NCI-H82 (cell line): ENCODE measurements at regions not wholly inside any gene's neighbourhood (a gene's known extent, or its start where the extent isn't known, plus 50 kb on each side); places are given as distances from the start of the nearest gene placed in this dataset.
A peak's percentile ranks its signal among the peaks of the same experiment; 100 is the strongest.
"Not testable (repeated sequence)": the region's sequence is repeated elsewhere in the genome, so short reads cannot be mapped to it uniquely, and the experiment has no call there.

Experiments
- DNase-seq: peaks from one replicate; lab custom pipeline; 2025; lab: John Stamatoyannopoulos, UW

DNA sequence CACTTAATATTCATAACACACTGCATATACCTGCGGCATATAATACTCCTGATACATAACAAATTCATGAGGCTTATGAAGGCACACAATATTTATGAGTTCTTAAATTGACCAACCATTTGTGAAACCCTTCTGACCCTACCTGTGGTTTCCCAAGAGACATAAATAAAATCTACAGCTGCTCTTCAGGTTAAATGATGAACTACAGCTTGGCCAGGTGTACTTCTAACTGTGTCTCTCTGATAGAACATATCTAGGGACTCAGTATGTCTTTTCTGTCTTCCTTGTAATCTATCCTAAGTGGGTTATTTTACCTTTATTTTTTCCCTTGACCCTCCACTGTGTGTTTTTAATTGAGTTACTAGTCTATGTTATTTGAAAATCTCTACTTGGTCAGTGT is 189.9 kb upstream of the UFM1 start:
- no peak for DNase-seq

DNA sequence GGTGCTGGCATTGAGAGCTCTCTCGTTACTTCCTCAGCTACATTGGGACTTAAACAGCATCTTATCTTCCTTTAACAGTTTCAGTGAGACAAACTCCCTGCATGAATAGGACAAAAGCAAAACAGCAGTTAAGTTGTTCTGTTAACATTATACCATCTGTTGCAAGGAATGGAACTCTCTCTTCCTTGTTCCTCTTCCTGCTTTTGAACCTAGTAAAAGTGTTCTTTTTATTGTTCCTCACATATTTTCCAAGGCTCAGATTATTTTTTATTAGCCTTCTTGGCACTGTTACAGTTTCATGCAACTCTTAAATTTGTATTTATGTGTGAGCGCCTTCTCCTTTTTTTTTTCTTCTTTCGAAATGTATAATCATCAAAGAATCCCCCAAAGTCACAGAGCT is 202.6 kb upstream of the UFM1 start:
- DNase-seq: no peak

DNA sequence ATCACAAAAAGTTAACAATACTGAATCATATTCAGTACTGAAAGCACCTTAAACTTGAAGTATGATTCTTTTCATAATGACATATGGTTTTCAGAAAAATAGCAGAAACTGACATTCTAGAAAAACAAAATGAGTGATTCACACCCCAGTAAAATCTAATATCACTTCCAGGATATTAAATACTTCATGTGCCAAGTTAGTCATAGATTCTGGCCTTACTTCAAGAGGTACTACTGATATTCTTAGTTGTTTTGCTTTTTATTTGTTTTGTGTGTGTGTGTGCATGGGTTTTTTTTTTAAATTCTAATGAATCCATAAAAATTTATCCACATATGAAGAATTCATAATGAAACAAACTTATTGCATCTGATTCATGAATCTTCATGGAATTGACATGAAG is 207.9 kb upstream of the UFM1 start:
- no peak for DNase-seq

DNA sequence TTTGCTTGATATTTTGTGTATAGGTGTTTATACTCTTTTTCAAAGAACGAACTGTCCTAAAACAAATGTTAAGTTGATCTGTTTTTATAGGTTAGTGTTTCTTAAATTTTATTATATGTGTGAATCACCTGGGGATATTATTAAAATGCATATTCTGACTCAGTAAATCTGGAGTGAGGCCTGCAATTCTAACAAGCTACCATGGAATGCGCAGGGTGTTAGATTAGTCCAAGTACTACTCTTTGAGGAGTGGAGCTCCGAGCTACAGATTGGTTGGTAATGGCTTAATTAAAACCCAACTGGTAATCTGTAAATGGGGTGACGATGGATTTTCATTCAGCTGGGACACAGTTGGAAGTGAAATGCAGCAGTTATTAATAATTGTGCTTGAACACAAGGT is 214.1 kb upstream of the UFM1 start:
- peak; percentile 4 for DNase-seq

DNA sequence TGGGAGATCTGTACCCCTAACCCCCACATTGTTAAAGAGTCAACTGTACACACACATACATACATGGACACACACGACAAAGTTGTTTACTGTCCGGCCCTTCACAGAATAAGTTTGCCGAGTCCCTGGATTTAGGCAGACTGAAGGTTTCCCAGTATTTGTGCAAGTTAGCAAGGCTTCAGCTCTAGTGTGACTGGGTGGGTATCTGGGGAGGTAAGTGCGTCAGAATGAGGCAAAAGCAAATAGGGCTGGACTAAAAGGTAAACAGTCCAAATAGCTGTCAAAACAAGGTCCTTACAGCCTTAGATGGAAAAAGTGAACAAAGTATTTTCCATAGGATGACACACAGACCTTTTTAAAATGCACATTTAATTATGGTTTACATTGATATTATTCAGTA is 228.4 kb upstream of the UFM1 start:
- DNase-seq: no peak

DNA sequence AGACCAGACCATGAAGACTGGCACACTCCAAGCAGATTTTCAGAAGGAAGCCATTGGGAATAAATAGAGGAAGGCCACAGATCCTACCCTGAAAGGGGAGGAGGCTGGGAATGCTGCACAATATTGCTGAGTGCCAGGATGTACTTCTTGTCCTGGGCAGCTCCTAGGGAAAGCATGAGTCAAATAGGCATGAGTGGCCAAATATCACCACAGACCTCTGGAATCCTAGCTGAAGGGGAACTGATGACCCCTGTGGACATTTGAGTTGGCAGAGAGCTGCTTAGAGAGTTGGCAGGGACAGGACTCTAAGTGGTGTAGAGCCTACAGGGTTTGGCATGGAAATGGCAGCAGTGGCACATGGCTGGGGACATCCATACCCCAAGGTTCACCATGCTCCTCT is 234.3 kb upstream of the TRPC4 start:
- DNase-seq: no peak

DNA sequence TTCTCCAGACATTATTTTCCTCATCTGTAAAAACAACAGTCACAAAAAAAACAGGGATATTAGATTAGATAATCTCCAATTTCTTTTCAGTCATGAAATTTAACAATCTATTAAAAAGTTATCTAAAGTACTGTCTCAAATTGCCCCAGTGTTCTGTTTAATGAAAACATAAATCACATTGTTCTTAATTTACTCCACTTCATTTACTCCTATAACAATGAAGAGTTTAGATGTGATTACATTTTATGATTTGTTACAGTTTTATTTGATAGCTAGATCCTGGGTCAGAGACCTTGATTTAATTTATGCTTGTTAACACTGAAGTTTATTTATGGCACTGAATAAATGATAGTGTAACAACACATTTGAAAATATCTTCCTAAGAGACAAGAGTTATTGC is 230.2 kb upstream of the TRPC4 start:
- no peak for DNase-seq

DNA sequence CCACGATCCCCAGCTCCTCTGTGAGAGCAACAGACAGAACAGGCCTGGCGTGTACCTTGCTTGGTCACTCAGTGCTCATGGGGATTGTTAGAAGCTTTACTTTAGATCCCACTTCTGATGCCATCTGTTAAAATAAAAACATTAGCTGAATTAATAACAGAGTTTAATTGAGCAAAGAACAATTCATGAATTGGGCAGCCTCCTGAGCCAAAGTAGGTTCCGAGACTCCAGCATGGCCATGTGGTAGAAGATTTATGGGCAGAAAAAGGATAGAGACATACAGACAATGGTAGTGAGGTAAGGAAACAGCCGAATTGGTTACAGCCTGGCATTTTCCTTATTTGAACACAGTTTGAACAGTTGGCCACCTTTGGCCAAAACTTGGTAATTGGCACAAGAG is 223.9 kb upstream of the TRPC4 start:
- no peak for DNase-seq

DNA sequence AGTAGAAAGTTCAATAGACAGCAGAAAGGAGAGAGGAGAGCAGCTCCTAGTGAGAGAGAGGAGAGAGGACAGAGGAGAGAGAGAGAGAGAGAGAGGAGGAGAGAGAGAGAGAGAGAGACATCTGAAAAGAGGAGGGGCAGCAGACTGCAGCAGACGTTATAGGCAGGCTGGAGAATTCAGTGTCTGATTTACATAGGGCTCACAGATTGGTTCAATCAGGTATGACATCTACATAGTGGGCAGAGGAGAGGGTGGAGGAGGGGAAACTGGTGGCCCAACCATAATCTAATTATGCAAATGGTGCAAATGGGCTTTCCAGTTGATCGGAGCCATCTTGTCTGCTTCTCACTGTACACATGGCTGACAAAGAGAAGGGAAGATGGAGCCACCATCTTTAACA is 221.3 kb upstream of the TRPC4 start:
- peak; percentile 87 for DNase-seq

DNA sequence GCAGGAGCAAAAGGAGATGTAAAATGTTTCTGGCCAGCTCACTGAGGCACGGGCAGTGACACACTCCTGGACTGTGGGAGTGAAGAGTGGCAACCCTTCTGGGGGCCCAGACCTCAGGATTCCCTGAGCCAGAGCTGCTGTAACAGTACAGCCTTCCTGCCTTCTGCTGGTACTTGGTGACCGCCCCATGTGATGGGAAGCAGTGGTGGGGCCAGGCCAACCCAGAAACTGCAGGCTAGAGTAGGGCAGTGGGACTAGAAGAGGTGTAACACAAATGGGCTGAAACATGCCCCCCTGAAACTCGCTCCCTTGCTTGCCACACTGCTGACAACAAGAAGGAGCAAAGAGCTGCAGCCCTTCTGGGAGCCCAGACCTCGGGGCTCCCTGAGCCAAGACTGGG is 217.1 kb upstream of the TRPC4 start:
- DNase-seq: no peak

DNA sequence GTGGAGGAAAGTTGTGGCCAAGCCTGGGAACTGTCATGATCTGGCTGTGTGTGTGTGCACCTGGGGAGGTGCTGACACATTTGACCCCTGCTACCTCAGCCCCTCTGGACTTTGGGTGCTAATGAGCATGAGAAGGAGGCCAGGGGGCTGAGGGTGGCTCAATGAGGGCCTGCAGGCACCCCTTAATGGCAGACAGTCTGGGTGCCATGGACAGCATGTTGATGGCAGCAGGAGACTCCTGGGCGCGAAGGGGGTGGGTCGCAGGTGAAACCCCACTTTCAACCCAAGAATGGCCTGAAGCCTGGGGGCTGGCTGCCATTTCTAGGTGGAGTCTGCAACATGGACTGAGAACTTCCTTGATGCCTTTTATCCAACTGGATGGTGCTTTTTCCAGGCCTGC is 216.4 kb upstream of the TRPC4 start:
- DNase-seq: no peak

DNA sequence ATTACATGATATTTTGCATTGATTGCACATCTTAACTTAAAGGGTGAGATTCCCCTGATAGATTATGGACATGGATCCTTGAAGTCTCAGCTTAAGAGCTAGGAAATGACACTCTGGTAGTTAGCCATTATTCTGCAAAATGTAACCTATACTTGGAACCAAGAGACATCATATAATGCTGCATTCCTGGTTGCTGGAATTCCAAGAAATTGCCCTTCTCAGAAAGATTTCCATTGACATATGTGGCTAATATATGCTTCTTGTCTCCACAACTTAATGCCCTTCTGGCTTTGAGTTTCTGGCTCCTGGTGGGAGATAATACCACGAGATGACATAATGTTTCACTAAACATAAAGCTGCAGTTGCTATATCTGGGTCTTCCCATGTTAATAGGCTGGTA is 204.4 kb upstream of the TRPC4 start:
- DNase-seq: no peak

DNA sequence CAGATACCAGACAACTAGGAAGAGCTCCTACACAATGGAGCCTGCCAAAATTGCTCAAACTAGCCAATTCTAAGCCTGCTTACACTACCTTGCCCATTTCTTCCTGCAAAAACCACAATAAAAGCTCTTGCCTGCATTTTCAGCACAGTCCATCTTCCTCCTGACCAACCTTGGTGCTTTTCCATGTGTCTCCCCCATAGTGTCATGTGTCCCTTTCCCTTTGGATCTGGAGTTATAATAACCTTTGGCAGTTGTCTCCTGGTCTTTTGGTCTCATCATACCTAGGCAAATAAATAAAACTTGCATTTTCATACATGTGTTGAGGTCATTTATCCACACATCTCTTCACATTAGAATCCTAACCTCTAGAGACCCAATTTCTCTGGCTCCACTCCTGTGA is 203.1 kb upstream of the TRPC4 start:
- no peak for DNase-seq

DNA sequence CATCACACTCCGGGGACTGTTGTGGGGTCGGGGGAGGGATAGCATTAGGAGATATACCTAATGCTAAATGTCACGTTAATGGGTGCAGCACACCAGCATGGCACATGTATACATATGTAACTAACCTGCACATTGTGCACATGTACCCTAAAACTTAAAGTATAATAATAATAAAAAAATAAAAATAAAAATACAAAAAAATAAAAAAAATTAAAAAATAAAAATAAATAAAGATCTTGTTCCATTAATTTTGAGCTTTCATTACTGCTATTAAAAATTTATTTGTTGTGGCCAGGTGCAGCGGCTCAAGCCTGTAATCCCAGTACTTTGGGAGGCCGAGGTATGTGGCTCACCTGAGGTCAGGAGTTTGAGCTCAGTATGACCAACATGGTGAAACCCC is 201.8 kb upstream of the TRPC4 start:
- DNase-seq: not testable (repeated sequence)

DNA sequence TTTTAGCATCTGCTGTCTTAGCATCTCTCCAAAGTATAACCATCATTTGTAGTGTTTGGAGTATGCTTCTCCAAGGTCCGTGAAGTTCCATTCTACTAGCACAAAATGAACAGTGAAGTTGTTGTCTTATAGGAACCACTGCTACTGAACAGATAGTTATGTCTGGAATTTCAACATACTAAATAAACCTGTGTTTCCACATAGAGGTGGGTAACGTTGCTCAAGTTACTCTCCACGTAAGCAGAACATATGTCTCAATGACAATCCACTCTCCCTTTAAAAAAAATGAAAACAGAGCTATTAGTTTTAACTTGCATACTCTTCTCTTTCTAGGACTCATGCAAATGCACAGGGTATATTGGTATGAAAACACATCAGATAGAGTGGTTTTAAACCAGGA is 184.3 kb upstream of the TRPC4 start:
- no peak for DNase-seq

DNA sequence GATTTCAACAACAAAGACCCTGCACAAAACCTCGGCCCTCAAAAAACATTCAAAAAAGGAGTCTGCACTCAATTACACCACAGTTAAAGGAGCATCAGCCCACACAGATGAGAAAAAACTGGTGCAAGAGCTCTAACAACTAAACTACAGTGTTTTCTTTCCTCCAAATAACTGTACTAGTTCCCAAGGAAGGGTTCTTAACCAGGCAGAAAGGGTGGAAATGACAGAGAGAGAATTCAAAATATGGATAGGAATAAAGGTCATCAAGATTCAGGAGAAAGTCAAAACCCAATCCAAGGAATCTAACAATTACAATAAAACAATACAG is 176.4 kb upstream of the TRPC4 start:
- no peak for DNase-seq

DNA sequence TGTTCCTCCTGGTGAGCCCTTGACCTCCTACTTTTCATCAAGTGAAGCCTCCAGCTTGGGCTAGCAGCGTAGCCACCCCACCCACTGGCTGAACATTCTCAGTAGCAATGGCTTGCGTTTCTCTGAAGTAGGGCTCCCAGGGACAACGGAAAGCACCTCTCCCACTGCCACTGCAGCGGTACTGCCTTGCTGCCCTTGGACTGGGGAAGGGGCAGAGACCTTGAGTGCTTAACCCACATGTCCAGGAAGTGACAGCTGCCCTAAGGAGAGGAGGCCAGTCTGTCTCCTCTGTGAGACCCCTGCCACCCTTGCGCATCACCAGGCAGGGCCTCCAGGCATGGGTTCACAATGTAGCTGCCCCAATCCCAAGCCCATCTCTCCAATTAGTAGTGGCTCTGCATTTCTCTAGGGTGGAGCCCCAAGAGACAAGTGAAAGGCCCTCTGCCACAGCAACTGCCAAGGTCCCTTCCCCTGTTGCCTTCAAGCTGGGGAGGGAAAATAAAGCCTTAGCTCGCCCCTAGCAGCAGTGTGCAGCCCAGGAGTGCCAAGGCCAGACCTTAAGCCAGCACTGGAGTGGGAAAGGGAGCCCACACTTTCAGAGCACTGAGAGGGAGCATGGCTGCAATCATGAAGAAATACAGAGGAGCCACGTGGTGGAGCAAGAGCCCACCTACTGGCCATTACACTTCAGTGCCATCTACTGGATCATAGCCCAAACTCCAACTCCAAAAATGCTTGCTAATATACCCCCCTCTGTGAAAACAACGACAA is 175.9 kb upstream of the TRPC4 start:
- DNase-seq: peak; percentile 79

DNA sequence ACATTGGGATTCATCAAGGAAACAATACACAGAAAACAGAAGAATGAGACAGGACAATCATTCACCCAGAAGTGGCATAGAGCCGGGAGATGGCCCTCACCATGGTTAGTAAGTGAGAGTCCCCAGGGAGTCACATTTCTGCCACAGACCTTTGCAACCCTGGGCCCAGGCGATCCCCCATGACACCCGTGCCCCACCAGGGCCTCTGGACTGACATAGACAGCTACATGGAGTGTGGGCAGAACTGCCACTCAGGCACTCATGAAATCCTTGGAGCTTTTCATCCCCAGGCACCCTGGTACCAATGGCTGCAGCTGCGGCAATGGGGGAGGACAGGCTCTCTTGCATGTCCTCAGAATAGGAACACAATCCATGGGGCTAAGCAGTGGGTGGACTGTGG is 174.5 kb upstream of the TRPC4 start:
- DNase-seq: no peak

DNA sequence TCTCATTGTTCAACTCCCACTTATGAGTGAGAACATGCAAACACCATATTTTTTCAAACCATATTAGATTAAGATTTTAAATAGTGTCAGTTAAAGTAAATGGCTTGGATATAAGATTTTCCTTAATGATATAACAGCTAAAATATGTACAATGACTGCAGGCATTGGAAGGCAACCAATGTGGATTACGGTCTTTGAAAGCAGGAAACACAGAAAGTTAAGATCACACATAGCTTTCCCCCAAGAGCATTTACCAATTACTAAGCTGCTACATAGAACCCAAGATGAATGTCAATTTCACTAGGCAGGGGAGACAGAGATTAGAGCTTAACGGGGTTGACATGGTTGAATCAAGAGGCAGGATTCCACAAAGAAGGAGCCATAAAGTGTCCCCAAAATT is 173.2 kb upstream of the TRPC4 start:
- no peak for DNase-seq

DNA sequence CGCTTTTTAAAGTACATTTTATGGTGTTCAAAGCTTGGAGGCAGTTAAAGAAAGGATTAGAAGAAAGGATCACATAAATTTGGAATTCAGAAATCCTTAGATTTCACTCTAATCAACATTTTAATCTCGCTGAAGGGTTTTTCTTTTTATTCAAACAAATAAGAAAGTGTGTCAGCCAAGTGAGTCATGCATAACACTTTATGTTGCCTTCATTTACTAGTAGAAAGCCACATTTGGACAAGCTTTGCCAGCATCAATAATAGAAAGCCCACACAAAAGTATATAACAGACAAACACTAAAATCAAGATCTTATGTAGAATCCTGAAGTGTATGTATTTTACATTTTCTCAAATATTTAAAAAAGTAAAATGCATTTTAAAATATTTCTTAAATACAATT is 154.9 kb upstream of the TRPC4 start:
- no peak for DNase-seq

DNA sequence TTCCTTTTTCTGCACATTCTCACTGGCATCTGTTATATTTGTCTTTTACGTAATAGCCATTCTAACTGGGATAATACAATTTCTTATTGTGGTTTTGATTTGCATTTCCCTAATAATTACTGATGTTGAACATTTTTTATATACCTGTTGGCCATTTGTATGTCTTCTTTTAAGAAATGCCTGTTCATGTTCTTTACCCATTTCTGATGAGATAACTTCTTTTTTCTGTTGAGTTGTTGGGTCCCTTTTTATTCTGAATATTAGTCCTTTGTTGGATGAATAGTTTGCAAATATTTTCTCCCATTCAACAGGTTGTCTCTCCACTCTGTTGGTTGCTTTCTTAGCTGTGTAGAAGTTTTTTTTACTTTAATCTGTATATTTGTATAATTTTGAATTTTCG is 147.7 kb upstream of the TRPC4 start:
- no peak for DNase-seq

DNA sequence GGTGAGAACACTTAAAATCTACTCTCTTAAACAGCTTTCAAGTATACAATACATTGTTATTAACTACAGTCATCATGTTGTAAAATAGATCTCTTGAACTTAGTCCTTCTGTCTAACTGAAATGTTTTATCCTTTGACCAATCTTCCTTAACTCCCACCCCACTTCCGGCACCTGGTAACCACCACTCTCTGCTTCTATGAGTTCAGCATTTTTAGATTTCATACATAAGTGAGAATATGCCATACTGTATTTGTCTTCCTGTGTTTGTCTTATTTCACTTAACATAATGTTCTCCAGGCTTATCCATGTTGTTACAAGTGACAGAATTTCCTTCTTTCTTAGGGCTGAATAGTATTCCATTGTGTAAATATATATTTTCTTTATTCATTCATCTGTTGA is 144.1 kb upstream of the TRPC4 start:
- no peak for DNase-seq

DNA sequence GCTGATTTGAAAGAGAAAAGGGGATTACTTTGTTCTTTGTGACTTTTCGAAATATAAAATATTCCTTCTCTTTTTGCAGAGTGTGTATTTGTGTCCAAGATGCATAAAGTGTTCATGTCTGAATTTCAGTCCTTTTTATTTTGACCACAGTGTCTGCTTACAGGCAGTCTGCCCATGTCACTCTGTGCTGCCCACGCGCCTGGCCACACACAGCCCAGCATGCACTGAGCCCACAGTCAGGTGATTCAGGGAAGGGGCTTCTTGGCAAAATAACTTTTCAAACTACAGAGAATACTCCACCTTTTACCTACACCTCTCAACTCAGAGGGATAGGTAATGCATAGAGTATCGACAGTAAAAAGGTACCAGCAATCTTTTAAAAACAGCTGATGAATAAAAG is 142.5 kb upstream of the TRPC4 start:
- DNase-seq: no peak

DNA sequence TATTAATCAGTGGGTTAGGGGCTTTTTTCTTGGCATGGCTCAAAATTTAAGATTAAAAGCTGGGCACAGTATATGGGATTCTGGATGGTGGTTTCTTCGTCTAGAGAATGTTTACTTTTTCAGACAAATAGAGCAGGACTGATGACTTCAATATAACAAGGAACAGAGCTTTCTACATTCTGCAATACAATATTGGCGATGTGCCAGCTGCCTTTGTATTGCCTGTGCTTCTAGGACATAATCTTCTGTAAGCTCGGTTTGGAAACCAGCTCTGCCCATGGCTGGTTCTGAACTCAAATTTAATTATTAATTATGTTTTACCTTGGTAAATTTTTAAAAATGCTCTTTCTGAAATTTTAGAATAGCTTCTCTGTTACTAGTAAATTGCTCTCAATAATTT is 139.1 kb upstream of the TRPC4 start:
- DNase-seq: peak; percentile 79

DNA sequence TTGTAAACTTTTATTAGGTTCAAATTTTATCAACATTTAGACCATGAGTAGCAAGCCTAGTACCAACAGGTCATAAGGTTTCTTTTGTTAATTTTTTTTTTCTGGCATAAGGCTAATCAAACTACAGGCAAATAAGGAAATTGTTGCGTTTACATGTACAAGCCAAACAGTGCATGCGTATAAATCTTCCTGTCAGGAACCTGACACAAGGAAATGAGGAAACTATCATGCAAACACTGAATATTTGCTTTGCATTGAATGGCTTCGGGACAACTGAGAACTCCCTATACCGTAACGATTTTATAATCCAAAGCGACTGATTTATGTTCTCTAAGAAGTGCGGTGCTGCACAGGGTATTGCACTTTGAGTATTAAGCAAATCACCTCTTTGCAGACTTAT is 133.0 kb upstream of the TRPC4 start:
- peak; percentile 20 for DNase-seq
